ENCODE measurements at regions not wholly inside any gene's neighbourhood (a gene's known extent, or its start where the extent isn't known, plus 50 kb on each side); places are given as distances from the start of the nearest gene placed in this dataset.

- TF ChIP-seq CTCF (IDR thresholded peaks at IDR 0.05; ENCODE audit: borderline replicate concordance, extremely low read depth, low read length, poor library complexity, severe bottlenecking) (no peak), EZH2 (IDR thresholded peaks at IDR 0.05; ENCODE audit: borderline replicate concordance, low read depth, low read length, severe bottlenecking) (no peak)
These were observed 236.6 kb upstream of the BMP2 start for GRCh38 chr20:6530779-6531315.

Data from DND-41 (cell line).